GM21576 (cell line): ENCODE measurements at regions not wholly inside any gene's neighbourhood (a gene's known extent, or its start where the extent isn't known, plus 50 kb on each side); places are given as distances from the start of the nearest gene placed in this dataset.

ENCODE experiments used
- ATAC-seq: cut with Tn5 transposase; IDR thresholded peaks from one replicate; pipeline ENCODE4 v1.9.1; 2021; ENCODE audit warnings: mild to moderate bottlenecking, moderate library complexity; ENCODE audit not compliant: unreplicated experiment

GRCh38 chr15:94105760-94106159 is 125.6 kb upstream of the MCTP2 start:
- ATAC-seq: no peak

- ATAC-seq: no peak
Measured at GRCh38 chr15:94100863-94101262, 130.5 kb upstream of the MCTP2 start.

- ATAC-seq: no peak
Measured at GRCh38 chr15:94099574-94099960, 131.8 kb upstream of the MCTP2 start.

- no peak for ATAC-seq
Measured at GRCh38 chr15:94098921-94099573, 132.3 kb upstream of the MCTP2 start.

GRCh38 chr15:94097552-94097951 is 133.8 kb upstream of the MCTP2 start:
- no peak for ATAC-seq

- ATAC-seq: no peak
Measured at GRCh38 chr15:94094310-94094709, 137.1 kb upstream of the MCTP2 start.

DNA sequence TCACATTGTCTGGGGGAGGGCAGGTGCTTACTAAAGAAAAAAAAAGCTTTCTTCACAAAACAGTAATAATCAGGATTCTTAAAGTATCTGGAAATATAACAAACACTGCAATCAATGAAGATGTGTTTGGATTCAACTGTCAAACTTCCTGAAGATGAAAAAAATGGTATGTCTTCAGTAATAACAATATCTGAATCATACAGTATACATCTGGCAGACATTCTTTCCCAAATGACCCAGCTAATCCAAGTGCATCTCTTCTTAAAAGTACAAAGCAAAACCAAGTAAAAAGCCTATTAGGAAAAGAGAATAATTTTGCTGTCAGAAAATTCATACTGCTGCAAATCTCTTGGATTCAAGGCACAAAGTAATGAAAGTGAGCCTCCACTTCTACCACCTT is 145.0 kb upstream of the MCTP2 start:
- no peak for ATAC-seq

DNA sequence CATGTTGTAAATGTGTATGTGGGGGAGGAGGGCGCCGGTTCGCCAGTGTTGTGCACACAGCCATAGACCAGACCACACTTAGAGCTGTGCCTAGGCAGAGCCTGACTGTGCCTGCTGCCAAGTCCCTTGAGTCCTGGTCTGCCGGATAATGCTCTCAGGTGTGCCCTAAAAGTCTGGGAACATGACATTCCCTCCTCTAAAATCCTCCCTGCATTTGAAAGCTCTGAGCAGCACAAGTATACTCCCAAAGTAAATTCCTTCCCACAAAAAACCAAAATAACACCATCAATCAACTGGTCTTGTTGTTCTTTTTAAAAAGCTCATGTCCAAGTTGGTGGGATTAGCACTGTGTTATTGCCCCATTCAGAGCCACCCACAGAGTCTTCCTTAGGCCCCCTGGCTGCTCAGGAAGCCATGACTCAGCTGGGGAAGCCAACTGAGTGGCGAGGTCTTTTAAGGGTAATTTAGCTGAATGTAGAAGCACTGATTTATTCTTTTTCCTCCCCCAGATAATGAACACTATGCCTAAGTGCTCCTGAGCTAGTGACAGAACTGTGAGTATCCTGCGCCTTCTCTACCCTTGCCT is 147.8 kb upstream of the MCTP2 start:
- ATAC-seq: no peak

DNA sequence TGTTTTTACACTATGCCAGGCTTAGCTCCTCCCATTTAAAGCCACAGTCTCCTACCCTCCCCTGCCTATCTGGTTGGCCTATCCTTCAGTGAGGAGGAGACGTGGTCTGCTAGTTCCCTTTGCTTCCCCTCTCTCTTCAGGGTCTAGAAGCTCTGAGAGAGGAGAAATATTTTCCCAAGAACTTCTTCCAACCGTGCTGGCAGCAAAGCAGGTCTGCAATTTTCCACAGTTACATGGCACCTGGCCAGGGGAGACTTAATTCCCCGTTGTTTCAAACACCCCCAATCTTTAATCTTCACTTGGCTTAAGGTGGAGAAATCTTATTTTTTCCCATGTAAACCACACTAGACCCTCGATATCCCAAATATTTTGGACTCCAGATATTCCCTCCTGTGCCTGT is 149.5 kb upstream of the MCTP2 start:
- no peak for ATAC-seq

GRCh38 chr15:94080989-94081605 is 150.3 kb upstream of the MCTP2 start:
- ATAC-seq: no peak

GRCh38 chr15:94080416-94080815 is 150.9 kb upstream of the MCTP2 start:
- ATAC-seq: no peak

DNA sequence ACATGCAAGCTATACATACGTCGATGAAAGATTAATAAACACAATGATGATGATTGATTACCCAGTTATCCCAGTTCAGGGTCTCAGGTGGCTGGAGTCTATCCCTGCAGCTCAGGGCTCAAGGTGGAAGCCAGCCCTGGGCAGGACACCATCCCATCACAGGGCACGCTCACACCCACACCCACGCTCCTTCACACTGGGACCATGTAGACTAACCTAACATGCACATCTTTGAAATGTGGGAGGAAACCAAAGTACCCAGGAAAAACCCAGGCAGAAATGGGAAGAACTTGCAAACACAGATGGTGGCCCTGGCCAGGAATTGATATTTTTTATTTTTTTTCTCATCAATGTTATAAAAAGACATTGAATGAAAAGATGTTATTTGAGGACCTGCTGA is 151.4 kb upstream of the MCTP2 start:
- no peak for ATAC-seq

DNA sequence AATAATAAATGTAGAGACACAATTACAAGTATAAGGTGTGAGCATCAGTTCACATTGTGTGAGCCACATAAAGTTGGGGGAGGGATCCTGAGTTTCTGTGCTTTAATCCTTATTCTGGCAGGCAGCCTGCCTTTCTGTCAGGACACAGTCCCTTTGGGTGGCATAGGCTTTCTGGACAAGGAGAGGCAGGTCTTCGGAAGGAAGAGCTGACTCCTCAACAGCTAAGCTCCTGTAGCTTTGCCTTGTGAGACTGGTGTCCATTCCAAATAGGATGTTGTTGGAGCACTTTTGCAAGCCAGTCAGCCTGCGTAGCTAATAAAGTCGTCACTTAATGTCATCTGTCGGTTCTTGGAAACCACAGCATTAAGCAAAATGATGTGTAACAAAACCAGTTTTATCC is 151.9 kb upstream of the MCTP2 start:
- no peak for ATAC-seq

GRCh38 chr15:94077938-94078337 is 153.4 kb upstream of the MCTP2 start:
- no peak for ATAC-seq

GRCh38 chr15:94075349-94075748 is 156.0 kb upstream of the MCTP2 start:
- no peak for ATAC-seq

- no peak for ATAC-seq
Measured at GRCh38 chr15:94070356-94071295, 160.7 kb upstream of the MCTP2 start.

DNA sequence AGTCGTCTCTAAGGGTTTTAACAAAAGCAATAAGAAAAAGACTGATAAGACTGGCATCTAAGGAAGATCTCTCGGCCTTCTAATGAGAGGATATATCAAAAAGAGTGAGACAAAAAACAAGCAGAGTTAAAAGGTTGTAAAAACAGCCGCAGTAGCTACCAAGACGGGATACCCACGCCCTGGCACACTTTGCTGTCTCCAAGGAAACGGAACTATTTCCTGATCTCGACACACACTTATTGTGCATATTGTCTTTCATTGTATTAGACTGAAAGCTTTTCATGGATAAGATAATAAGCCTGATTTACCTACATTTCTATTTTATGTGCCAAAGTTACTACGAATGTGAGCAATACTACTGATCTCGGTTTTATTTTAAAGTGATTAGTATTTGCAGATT is 161.5 kb upstream of the MCTP2 start:
- no peak for ATAC-seq

- ATAC-seq: no peak
Measured at GRCh38 chr15:94066811-94067210, 164.6 kb upstream of the MCTP2 start.

DNA sequence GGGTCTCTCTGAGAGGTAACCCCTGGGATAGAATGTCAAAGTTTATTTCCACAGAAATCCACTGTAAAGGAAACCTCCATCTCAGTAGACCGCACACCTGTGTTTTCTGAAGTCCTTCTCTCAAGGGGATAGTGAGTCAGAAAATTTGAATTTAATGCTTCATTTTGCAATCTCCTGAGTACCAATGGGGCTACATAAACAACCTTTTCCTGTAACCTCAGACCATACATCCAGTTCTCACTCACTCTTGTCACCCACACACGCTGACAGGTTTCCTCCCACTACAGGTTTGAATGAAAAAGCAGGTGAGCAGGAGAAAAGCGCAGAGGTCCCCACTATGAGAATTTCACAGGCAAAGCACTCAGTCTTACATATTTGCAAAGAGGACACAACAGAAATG is 165.3 kb upstream of the MCTP2 start:
- no peak for ATAC-seq

- no peak for ATAC-seq
Measured at GRCh38 chr15:94064676-94065313, 166.6 kb upstream of the MCTP2 start.

DNA sequence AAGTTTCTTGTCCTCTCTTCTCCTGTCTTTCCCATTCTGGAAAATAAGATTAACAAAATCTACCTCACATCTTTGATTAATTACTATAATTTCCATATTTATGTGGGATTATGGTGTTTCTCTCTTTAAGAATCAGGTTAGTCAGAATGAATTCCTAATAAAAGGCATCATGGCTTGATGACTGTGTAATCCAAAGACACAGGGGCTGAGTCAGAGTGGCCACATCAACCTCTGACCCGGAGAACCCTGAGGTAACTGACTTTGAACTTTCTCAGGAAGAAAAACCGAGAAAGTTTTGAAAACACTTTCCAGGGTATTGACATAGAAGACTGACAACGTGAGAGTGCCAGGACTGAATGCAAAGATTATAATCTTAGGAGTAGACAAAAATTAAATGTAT is 170.3 kb upstream of the MCTP2 start:
- ATAC-seq: no peak
